ENCODE measurements at regions not wholly inside any gene's neighbourhood (a gene's known extent, or its start where the extent isn't known, plus 50 kb on each side); places are given as distances from the start of the nearest gene placed in this dataset.
A peak's percentile ranks its signal among the peaks of the same experiment; 100 is the strongest.
"Not testable (repeated sequence)": the region's sequence is repeated elsewhere in the genome, so short reads cannot be mapped to it uniquely, and the experiment has no call there.

DNA sequence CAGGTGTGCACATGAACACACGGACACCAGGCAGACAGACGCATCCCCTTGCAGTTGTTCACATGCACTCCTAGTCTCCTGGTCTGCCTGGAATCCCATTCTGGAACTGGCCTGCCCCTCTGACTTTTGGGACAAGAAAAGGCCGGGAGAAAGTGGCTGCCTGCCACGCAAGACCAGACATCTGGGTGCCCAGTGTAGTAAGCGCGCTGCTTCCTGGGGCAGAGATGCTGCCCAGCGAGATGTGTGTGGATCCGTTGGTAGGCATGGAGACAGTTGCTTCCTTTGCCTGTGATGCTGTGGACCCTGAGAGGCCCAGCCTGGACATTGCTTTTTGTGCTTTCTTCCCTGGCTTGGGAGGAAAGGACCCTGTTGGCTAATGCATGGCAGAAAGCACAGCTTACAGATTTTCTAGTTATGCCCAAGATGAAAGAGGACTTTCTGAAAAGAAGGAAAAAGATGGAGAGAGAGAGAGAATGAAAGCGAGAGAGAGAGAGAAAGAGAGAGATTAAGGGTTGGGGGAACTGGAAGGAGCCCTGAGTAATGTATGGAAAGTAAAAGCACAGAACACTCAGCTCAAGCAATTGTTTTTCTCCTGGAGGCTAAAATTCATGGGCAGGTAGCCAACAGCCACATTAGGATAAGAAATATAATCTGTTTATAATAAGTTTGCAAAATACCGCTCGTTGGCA is 235.3 kb downstream of the BCL2L11 start:
- H3K36me3 ChIP-seq; intact Hi-C loops (cut with DNase I); H3K9me3 ChIP-seq; H3K4me3 ChIP-seq (replicated peaks in 1 of 3); H3K27me3 ChIP-seq; H3K4me1 ChIP-seq: not testable (repeated sequence)
- DNase-seq: peak; percentile 24 to 51
- 82 to 84% methylated on average over 6 to 8 of the region's 11 CpGs for WGBS, 2 donors
- H3K27ac ChIP-seq: peak overlapping the region in 2 of 3 donors; percentile 49 to 50

- H3K27me3 ChIP-seq; H3K9me3 ChIP-seq; H3K27ac ChIP-seq; intact Hi-C loops (cut with DNase I); H3K4me1 ChIP-seq; H3K4me3 ChIP-seq (replicated peaks in 1 of 3); H3K36me3 ChIP-seq: not testable (repeated sequence)
- 20% methylated on average over 1 of the region's 6 CpGs; no CpG with 5 or more reads in 1 of the 2 donors for WGBS, 2 donors
- DNase-seq: peak; percentile 95 to 96
These were observed 235.9 kb downstream of the BCL2L11 start for GRCh38 chr2:111356512-111357031.

- 11 to 14% methylated on average over 7 to 33 of the region's 37 CpGs for WGBS, 2 donors
- H3K27me3 ChIP-seq; H3K36me3 ChIP-seq; H3K9me3 ChIP-seq; H3K4me3 ChIP-seq (replicated peaks in 1 of 3); intact Hi-C loops (cut with DNase I): not testable (repeated sequence)
- DNase-seq: peak; percentile 46
- H3K27ac ChIP-seq: peak overlapping the region in 1 of 3 donors; percentile 44
- H3K4me1 ChIP-seq: peaks cover 7 to 13% of the 10 kb centered on the region in 2 donors
These were observed 245.4 kb downstream of the BCL2L11 start for GRCh38 chr2:111365986-111366640.

- peaks cover 7 to 13% of the 10 kb centered on the region in 2 donors for H3K4me1 ChIP-seq
- H3K36me3 ChIP-seq; H3K27ac ChIP-seq; intact Hi-C loops (cut with DNase I); H3K27me3 ChIP-seq; DNase-seq; H3K9me3 ChIP-seq; H3K4me3 ChIP-seq (replicated peaks in 1 of 3): not testable (repeated sequence)
- 86 to 94% methylated on average over 11 to 12 of the region's 14 CpGs for WGBS, 2 donors
These were observed 245.9 kb downstream of the BCL2L11 start for GRCh38 chr2:111366641-111367029.

GRCh38 chr2:111367080-111367479 is 246.4 kb downstream of the BCL2L11 start:
- H3K36me3 ChIP-seq; H3K4me3 ChIP-seq (replicated peaks in 1 of 3); DNase-seq; H3K27me3 ChIP-seq; intact Hi-C loops (cut with DNase I); H3K9me3 ChIP-seq: not testable (repeated sequence)
- WGBS, 2 donors: 83 to 100% methylated on average over 3 of the region's 3 CpGs
- H3K4me1 ChIP-seq: peaks cover 7 to 13% of the 10 kb centered on the region in 2 donors
- peak overlapping the region in 2 of 3 donors; percentile 58 to 63 for H3K27ac ChIP-seq

DNA sequence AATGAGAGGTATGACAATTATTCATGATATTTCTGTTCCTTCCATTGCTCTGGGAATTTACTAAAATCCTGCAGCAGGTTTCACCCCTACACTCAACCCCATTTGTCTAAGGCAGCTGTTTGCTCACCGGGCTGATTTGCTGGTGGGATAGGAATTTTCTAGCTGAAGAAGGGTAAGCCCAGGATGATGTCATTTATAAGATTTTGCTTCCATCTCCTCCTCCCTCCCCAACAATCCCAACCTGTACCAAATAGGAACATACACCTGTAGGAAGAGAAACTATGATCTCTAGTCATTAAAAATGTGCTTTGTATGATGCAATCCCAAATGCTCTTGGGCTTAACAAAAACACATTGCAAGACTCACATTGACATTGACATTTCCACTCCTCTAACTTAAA is 247.2 kb downstream of the BCL2L11 start:
- peak in 1 of 2 donors; percentile 10 for DNase-seq
- peak overlapping the region; percentile 36 to 63 (median 58) for H3K27ac ChIP-seq
- H3K4me3 ChIP-seq (replicated peaks in 1 of 3); H3K36me3 ChIP-seq; intact Hi-C loops (cut with DNase I); H3K27me3 ChIP-seq; H3K9me3 ChIP-seq: not testable (repeated sequence)
- H3K4me1 ChIP-seq: peaks cover 7 to 13% of the 10 kb centered on the region in 2 donors
- 40 to 60% methylated on average over 1 of the region's 1 CpG for WGBS, 2 donors

- no CpG with 5 or more reads among the region's 4 CpGs for WGBS, 2 donors
- H3K4me3 ChIP-seq (replicated peaks in 1 of 3); H3K36me3 ChIP-seq; intact Hi-C loops (cut with DNase I); H3K9me3 ChIP-seq; H3K27ac ChIP-seq; DNase-seq; H3K27me3 ChIP-seq: not testable (repeated sequence)
- peaks cover 7 to 13% of the 10 kb centered on the region in 2 donors for H3K4me1 ChIP-seq
These were observed 247.6 kb downstream of the BCL2L11 start for GRCh38 chr2:111368288-111368687.

DNA sequence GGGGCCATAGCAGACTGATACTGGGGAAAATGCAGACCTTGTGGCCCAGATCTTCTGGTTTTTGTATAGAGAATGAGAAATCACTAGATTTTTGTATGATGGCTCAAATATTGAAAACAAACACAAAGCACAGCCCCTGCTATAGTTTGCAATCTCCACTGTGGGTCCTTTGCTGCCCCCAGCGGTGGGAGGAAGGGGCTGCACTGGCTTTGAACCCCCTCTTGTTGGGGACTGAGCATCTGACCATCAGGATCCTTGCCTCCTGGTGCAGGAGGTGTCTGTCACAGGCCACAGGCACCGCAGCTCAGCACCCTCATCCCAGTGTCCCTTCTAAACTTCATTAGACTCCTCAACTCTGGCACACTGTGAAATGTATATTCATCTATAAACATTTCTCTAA is 252.3 kb downstream of the BCL2L11 start:
- H3K9me3 ChIP-seq; DNase-seq; H3K4me3 ChIP-seq (replicated peaks in 1 of 3); H3K27ac ChIP-seq; H3K27me3 ChIP-seq; intact Hi-C loops (cut with DNase I); H3K36me3 ChIP-seq: not testable (repeated sequence)
- no CpG with 5 or more reads among the region's 2 CpGs for WGBS, 2 donors
- H3K4me1 ChIP-seq: peaks cover 4 to 17% of the 10 kb centered on the region in 2 donors

- WGBS, 2 donors: 94 to 98% methylated on average over 5 of the region's 5 CpGs
These were observed 253.3 kb downstream of the BCL2L11 start for GRCh38 chr2:111373989-111374388.

DNA sequence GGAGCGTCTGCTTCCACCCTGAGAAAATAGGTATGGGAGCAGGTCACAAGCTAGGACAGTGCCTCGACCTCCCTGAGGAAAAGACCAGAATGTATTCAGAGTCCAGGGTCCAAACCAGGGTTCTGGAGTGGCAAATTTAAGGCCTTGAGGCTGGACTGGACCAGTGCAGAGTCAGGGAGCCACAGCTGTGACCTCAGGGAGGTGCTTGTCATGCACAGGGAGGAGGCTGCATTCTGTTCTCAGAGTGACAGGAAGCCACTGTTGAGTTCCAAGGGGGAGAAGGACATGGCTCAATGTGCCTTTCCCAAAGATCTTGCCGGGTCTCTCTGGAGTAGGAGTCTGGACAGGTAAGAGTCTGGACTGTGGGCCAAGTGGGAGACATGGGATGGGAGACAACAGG is 254.0 kb downstream of the BCL2L11 start:
- H3K4me1 ChIP-seq: peaks cover 0 to 11% of the 10 kb centered on the region in 2 donors
- H3K27ac ChIP-seq; DNase-seq; H3K36me3 ChIP-seq; H3K27me3 ChIP-seq; H3K4me3 ChIP-seq (replicated peaks in 1 of 3); intact Hi-C loops (cut with DNase I); H3K9me3 ChIP-seq: not testable (repeated sequence)
- WGBS, 2 donors: 90 to 100% methylated on average over 1 of the region's 3 CpGs

More at GRCh38 chr2:111373989-111374388, 253.3 kb downstream of the BCL2L11 start:
- peaks cover 4 to 17% of the 10 kb centered on the region in 2 donors for H3K4me1 ChIP-seq
- H3K27ac ChIP-seq; H3K27me3 ChIP-seq; H3K4me3 ChIP-seq (replicated peaks in 1 of 3); H3K9me3 ChIP-seq; intact Hi-C loops (cut with DNase I); H3K36me3 ChIP-seq; DNase-seq: not testable (repeated sequence)

DNA sequence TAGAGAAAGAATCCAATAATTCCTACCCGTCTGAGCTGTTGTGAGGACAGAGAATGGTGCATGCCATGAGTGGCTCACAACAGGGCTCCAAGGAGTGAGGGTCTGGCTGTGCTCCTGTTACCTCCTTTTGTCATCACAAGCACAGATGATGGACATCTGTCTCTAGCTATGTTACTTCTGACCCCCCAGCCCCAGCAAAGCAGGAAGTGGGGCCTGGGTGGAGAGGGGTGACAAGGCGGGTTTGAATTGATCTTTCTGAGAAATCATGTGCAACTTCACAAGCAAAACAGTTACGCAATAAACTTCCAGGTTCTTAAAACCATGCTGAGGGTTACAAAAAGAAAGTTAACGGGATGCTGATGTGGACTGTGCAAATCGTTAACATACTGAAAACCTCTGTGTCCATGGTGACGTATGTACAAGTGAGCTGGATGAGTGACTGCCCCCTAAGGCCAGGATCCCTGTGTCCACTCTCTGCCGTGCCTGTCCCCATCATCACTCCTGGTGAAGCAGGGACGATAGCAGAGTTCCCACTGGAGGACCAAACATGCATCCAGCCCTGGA is 254.7 kb downstream of the BCL2L11 start:
- WGBS, 2 donors: 86 to 95% methylated on average over 7 to 8 of the region's 8 CpGs
- DNase-seq: not testable (repeated sequence)

GRCh38 chr2:111376272-111376970 is 255.7 kb downstream of the BCL2L11 start:
- Histone ChIP-seq H3K27ac (peak overlapping the region in 1 of 3 donors; percentile 53), H3K4me1 (peaks cover 0 to 12% of the 10 kb centered on the region in 2 donors)
- DNase-seq; intact Hi-C loops (cut with DNase I); H3K9me3 ChIP-seq; H3K36me3 ChIP-seq; H3K4me3 ChIP-seq (replicated peaks in 1 of 3); H3K27me3 ChIP-seq: not testable (repeated sequence)
- 45% methylated on average over 3 of the region's 9 CpGs; no CpG with 5 or more reads in 1 of the 2 donors for WGBS, 2 donors

More for the DNA sequence above, 254.7 kb downstream of the BCL2L11 start:
- H3K27me3 ChIP-seq; H3K9me3 ChIP-seq; H3K36me3 ChIP-seq; H3K4me3 ChIP-seq (replicated peaks in 1 of 3); intact Hi-C loops (cut with DNase I); H3K4me1 ChIP-seq; H3K27ac ChIP-seq: not testable (repeated sequence)

Data from thyroid gland (tissue), 4 donors.